GM12864 (cell line): ENCODE measurements at regions not wholly inside any gene's neighbourhood (a gene's known extent, or its start where the extent isn't known, plus 50 kb on each side); places are given as distances from the start of the nearest gene placed in this dataset.

ENCODE experiments used
- DNase-seq: peaks from one replicate; pipeline ENCODE4 v3.0.0-alpha.2; 2011; ENCODE audit warnings: low read depth
- H3K4me3 ChIP-seq: 2 replicates; pipeline ENCODE4 v1.5.1; 2011; ENCODE audit warnings: mild to moderate bottlenecking, low read depth, low read length, control low read depth
- CTCF ChIP-seq: IDR thresholded peaks from 2 replicates; pipeline ENCODE4 v1.5.1; 2011; ENCODE audit warnings: low read depth, mild to moderate bottlenecking, moderate library complexity, low read length, control low read depth, inconsistent platforms; ENCODE audit errors: missing control alignments

- no peak overlapping the region for H3K4me3 ChIP-seq
- no peak for DNase-seq
- no peak for TF ChIP-seq CTCF
Measured at GRCh38 chr7:41421056-41421455, 281.8 kb downstream of the INHBA start.

GRCh38 chr7:41420421-41420820 is 282.5 kb downstream of the INHBA start:
- DNase-seq = no peak
- H3K4me3 ChIP-seq = no peak overlapping the region
- TF ChIP-seq CTCF = no peak

- DNase-seq = no peak
- no peak overlapping the region for H3K4me3 ChIP-seq
- no peak for TF ChIP-seq CTCF
Measured at GRCh38 chr7:41418337-41418736, 284.6 kb downstream of the INHBA start.

- H3K4me3 ChIP-seq = no peak overlapping the region
- no peak for DNase-seq
- no peak for TF ChIP-seq CTCF
Measured at GRCh38 chr7:41416208-41416595, 286.7 kb downstream of the INHBA start.

GRCh38 chr7:41415471-41416207 is 287.3 kb downstream of the INHBA start:
- TF ChIP-seq CTCF = no peak
- H3K4me3 ChIP-seq = no peak overlapping the region
- DNase-seq = no peak

- no peak overlapping the region for H3K4me3 ChIP-seq
- no peak for DNase-seq
- no peak for TF ChIP-seq CTCF
Measured at GRCh38 chr7:41415051-41415450, 287.8 kb downstream of the INHBA start.
